HG02571 (cell line): ENCODE measurements at regions not wholly inside any gene's neighbourhood (a gene's known extent, or its start where the extent isn't known, plus 50 kb on each side); places are given as distances from the start of the nearest gene placed in this dataset.
"Not testable (repeated sequence)": the region's sequence is repeated elsewhere in the genome, so short reads cannot be mapped to it uniquely, and the experiment has no call there.

Experiments used
- ATAC-seq: cut with Tn5 transposase; IDR thresholded peaks from one replicate; pipeline ENCODE4 v1.9.1; 2021; ENCODE audit warnings: mild to moderate bottlenecking, moderate library complexity; ENCODE audit not compliant: unreplicated experiment

- ATAC-seq = no peak
Observed at GRCh38 chr7:89761173-89761572, 393.1 kb upstream of the STEAP1 start.

- no peak for ATAC-seq
Observed at GRCh38 chr7:89770161-89770560, 384.1 kb upstream of the STEAP1 start.

GRCh38 chr7:89771003-89771636 is 383.1 kb upstream of the STEAP1 start:
- no peak for ATAC-seq

GRCh38 chr7:89772276-89772675 is 382.0 kb upstream of the STEAP1 start:
- ATAC-seq = no peak

GRCh38 chr7:89773611-89774010 is 380.7 kb upstream of the STEAP1 start:
- no peak for ATAC-seq

DNA sequence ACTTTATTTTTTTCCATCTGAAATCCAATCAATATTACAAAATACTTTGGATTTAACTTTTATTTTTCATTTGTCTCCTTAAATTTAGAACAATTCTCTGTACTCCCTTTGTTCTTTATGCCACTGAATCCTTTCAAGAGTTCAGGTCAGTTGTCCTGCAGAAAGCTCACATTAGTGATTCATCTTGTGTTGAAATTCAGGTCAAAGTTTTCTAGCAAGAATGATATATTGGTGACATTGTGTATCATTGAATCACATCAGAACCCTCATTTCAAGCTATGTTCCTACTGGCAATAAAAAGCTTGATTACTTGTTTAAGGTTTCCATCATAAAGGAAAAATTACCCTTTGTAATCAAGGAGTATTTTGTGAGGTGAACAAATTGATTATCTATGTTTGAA is 378.8 kb upstream of the STEAP1 start:
- no peak for ATAC-seq

DNA sequence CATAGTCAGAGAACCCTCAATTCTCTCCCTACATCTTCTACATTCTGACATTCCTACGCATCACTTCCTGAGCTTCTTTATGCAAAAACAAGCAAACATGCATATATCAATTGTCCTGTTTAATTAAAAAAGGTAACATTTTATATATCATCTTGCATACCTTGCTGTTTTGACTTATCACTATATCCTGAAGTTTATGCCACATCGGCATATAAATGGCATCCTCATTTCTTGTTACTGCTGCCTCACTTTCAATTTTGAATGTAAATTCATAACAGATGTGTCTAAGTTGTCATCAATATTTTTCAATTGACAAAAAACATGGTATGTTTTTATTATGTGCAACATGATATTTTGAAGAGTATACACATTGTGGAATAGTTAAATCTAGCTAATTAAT is 377.3 kb upstream of the STEAP1 start:
- no peak for ATAC-seq

DNA sequence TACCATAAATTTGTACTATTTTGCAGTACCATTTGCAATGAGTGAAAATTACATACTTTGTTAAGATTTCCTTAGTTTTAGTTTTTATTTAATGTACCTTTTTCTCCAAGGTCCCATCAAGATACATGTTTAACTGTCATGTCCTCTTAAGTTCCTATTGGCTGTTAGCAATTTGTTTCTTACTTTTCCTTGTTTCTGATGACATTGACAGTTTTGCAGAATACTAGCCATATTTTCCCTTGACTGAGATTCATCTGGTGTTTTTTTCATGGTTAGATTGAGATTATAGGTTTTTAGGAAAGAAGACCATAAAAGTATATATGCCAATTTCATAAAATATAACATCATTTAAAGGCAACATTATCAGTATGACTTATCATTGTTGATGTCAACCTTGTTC is 376.8 kb upstream of the STEAP1 start:
- ATAC-seq = no peak

DNA sequence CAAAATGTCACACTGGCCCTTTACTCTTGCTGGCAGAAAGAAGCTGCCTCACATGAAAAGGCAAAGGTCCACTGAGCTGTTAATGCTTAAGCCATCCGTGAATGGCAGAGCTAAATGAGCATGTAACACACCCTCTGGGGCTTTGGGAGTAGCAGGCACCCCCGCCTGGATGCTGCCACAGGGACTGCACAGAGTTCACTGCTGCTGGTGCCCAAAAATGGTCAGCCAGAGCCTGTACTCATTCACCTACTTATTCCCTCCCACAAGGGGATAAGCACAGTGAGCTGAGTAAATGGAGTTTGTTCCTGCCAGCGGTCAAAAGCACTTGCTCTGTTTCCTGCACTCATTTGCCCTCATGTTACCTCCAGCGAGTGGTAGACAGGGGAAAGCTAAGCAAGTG is 374.0 kb upstream of the STEAP1 start:
- no peak for ATAC-seq

DNA sequence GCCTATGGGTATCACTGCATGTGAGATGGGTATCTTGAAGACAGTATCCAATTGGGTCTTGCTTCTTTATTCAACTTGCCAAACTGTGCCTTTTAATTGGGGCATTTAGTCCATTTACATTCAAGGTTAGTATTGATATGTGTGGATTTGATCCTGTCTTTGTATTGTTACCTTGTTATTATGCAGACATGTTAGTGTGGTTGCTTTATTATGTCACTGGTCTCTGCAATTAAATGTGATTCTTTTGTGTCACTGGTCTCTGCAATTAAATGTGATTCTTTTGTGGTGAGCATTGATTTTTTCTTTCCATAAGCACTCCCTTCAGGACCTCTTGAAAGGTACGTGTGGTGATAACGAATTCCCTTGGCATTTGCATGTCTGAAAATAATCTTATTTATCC is 357.8 kb upstream of the STEAP1 start:
- ATAC-seq = no peak

DNA sequence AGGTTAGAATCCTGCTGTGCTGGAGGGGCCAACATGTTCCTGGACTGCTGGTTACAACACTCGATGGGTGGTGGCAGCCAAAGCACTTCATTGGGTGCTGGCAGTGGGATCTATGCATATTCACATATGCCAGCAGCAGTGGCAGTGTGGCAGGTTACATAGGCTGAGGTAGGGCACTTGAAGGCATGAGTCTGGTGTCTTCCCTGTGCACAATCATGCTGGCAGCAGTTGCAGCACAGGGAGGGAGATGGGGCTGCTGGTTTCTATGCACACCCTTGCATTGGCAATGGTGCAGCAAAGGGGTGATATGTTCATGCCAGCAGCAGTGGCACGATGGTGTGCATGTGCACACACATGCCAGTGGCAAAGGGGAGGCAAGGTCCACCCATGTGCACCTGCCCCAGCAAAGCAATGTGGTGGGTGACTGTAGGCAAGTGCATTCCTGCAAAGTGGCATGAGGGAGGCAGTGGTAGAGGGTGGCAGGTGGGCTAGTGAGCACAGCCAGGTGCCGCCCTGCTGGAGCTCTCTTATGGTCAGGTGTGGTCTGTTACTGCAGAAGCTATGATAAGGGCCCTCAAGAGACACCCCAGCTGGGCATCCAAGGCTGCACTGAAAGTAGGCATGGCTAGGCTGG is 356.2 kb upstream of the STEAP1 start:
- ATAC-seq = no peak

- no peak for ATAC-seq
Observed at GRCh38 chr7:89798599-89798996, 355.7 kb upstream of the STEAP1 start.

DNA sequence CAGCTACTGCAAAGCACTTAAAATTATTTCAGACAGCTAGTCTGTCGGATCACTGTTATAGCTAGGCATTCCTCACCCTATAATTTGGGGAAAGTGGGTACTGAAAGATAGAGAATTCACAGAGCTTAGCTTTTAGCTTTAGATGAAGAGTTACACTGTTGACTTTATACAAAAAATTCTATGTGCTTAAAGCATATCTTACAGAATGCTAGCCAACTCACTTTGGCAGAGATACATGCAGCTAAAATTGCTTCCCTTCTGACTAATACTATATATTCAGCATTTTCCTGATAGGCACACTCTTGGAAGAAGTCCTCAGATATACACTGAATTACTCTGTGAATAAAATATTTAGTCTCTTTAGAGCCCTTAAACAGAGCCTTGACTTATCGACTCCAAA is 353.5 kb upstream of the STEAP1 start:
- ATAC-seq = no peak

DNA sequence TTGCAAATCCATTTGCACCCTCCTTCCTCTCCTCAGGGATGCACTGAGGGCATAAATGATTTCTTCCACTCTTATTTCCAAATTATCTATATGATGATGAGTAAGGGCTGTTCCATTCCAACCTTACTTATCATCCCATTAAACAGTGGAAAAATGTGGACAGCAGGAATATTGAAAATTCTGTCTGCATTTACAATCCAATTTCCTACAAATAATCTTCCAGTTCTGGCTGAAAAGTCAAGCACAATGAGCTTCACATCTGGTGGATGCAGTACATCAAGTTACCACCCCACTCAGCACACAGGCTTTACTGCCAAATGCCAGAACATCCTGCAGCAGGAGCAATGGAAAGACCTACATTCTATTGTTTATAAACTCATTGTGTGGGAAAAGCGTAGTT is 345.0 kb upstream of the STEAP1 start:
- no peak for ATAC-seq

- no peak for ATAC-seq
Observed at GRCh38 chr7:89813081-89813480, 341.2 kb upstream of the STEAP1 start.

- ATAC-seq = no peak
Observed at GRCh38 chr7:89826121-89826520, 328.1 kb upstream of the STEAP1 start.

DNA sequence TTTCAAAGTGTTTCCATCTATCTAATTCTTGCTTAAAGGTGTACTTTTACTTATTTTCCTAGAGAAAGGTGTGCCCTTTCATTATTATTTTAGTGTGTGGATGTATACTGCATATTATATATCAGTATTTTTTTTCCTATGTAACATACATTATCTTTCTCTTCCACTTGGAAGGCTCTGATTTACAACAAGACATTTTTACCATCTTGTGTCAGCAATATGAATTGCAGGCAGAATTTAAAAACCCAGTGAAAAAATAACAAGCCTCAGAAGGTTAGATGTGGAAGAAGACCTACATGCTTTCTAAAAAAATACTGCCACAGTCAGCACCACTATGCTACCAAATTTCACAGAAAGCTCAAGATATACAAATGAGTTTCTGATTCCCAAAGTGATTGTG is 327.7 kb upstream of the STEAP1 start:
- ATAC-seq = no peak

DNA sequence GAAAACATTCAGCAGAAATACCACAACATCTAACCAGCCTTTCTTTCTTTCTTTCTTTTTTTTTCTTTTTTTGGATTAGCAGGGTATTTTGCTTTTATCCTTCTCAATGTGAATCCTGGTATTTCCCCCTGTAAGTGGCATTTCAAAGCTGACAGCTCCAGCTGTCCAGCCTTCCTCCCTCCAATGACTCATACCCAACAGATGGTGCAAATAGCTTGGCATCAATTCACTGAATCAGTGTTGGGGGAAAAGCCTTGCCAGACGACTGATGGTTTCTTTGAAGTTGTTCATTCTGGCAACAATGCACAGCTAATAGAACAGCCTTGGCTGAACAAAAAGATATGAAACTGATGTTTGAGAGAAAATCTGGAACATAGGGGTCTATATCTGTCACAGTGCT is 316.8 kb upstream of the STEAP1 start:
- ATAC-seq = no peak

- ATAC-seq = no peak
Observed at GRCh38 chr7:89839329-89839728, 314.9 kb upstream of the STEAP1 start.

- no peak for ATAC-seq
Observed at GRCh38 chr7:89845952-89846351, 308.3 kb upstream of the STEAP1 start.

- no peak for ATAC-seq
Observed at GRCh38 chr7:89849052-89849451, 305.2 kb upstream of the STEAP1 start.

DNA sequence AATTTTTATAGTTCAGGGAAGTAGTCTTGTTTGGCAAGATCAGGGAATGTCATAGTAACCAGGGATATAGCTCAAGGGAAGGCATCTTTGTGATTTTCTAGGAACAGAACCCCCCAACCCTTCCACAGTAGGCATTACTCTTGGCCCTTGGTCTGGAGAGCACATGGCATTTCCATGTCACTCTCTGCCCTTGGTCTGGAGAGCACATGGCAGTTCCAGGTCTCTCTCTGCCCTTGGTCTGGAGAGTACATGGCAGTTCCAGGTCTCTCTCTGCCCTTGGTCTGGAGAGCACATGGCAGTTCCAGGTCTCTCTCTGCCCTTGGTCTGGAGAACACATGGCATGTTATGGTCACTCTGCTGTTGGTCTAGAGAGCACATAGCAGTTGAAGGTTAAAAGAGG is 297.2 kb upstream of the STEAP1 start:
- not testable (repeated sequence) for ATAC-seq

GRCh38 chr7:89857767-89858166 is 296.5 kb upstream of the STEAP1 start:
- no peak for ATAC-seq
